Islet precursor cell (in vitro differentiated cells): ENCODE measurements at regions not wholly inside any gene's neighbourhood (a gene's known extent, or its start where the extent isn't known, plus 50 kb on each side); places are given as distances from the start of the nearest gene placed in this dataset.

Experiments used
- DNase-seq: peaks from one replicate; pipeline ENCODE4 v3.0.0-alpha.2; 2018

DNA sequence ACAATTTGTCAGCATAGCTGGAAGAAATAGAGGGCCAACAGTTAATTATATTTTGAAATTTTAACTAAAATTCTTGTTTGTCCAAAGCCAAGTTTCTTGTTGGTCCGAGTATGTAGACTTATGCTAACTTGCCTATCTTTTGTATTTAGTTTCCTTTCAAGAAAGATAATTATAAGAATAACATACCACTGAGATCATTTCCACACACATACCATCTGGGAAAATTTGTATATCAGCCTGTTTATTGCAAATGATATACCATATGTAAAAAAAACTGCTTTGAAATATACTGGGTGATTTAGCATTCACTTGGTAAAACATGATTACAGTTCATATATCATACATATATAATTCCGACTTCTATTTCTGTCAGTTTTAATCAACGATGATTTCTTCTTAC is 84.7 kb upstream of the ANKRD50 start:
- no peak for DNase-seq

GRCh38 chr4:124790471-124790870 is 77.9 kb upstream of the ANKRD50 start:
- DNase-seq, result no peak

- no peak for DNase-seq
Observed at GRCh38 chr4:124786634-124787033, 74.1 kb upstream of the ANKRD50 start.

DNA sequence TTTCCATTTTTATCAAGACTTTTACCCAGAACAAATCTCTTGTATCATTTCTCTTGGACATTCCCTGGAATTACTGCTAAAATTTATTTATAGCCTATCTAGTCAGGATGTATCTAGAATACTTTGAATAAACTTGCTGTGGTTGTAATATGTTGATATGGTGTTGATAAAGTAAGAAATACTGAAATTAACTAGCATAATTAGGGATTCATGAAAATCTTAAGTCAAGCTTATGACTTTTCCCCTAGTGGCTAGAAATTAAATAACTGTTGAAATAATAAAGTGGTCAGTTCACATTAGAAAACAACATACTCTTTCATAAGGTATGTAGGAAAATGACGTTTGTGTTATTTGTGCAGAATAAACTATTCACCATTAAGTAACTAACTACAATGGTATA is 73.1 kb upstream of the ANKRD50 start:
- DNase-seq, result no peak

DNA sequence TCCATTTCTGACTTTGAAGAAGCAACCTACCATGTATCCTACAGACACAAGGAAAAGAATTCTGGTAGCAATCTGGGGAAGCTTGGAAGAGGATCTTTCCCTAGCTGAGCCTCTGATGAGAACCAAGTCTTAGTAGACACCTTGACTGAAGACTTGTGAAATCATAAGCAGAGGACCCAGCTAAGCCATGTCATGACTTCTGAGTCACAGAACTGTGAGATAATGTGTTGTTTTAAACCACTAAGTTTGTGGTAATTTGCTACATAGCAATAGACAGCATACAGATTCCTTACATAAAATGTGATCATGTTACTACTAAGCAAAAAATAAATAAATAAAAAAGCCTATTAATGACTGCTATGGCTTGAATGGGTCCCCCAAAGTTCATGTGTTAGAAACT is 71.3 kb upstream of the ANKRD50 start:
- DNase-seq, result no peak

- no peak for DNase-seq
Observed at GRCh38 chr4:124777007-124777406, 64.5 kb upstream of the ANKRD50 start.

DNA sequence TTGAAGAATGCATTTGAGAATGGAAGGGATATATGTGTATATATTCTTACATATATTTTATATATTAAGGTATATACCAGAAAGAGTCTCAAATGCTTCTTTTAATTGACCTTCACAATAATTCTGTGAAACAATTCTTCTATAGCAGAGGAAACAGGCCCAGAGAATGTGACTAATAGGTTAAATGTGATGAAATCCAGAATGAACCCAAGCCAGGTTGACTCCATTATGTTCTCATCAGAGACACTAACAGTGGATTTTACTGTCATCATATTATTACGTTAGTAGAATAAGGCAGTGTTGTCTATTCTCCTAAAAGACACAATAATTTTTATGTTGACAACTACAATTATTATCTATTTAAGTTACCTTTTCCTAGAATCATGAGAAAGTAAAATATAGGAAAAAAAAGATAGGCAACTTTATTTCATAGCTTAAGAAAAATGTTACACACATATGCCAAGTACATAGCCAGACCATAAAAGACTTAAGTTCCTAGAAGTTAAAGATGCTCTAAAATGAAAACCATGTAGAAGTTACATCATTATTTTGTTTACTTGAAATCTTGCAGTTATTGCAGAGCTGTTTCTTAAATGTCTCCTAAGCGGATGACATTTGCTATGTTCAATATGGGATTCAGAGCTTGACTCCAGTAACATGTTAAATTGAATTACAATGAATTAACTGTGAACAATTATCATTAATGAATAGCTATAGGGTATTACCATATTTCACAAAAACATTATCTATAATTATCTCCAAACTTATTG is 56.2 kb upstream of the ANKRD50 start:
- no peak for DNase-seq

DNA sequence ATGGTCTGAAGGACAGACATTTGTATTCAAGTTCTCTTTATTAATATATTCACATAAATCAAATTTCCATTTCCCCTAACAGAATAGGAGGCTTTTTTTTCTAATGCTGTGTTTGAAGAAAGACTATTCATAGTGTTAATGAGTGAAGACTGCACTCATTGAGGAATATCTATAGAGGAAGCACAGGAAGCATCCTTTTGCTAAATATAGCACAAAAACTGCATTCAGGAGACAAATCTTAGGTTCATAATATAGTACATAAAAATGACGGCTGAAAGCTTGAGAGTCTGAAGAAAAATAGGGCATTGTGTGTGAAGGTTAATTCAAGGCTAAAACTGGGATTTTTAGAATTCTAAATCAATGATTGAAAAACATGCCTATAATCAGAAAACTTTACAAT is 50.4 kb upstream of the ANKRD50 start:
- DNase-seq, result no peak
